Liver (tissue), 8 donors: ENCODE measurements at regions not wholly inside any gene's neighbourhood (a gene's known extent, or its start where the extent isn't known, plus 50 kb on each side); places are given as distances from the start of the nearest gene placed in this dataset.

Experiments used
- DNase-seq: peaks from one replicate; pipeline ENCODE4 v3.0.0-alpha.2; 2017; ENCODE audit warnings: low spot score
- H3K27ac ChIP-seq, 2 donors: one replicate each; pipeline ENCODE4 v1.7.0; 2013; ENCODE audit warnings: inconsistent platforms in 2 of 2, low read length in 2 of 2, control low read depth in 1 of 2, low read depth in 1 of 2, mild to moderate bottlenecking in 1 of 2
- H3K27me3 ChIP-seq, 4 donors: one replicate each; pipeline versions ENCODE4 v1.6.1 to v1.7.0; 2013; ENCODE audit warnings: low read length in 3 of 4, inconsistent platforms in 1 of 4, mild to moderate bottlenecking in 1 of 4, moderate library complexity in 1 of 4; ENCODE audit not compliant: control insufficient read depth in 4 of 4, insufficient read depth in 4 of 4
- H3K36me3 ChIP-seq, 4 donors: one replicate each; pipeline versions ENCODE4 v1.6.1 to v1.7.0; 2013; ENCODE audit warnings: low read length in 3 of 4, mild to moderate bottlenecking in 3 of 4, low read depth in 1 of 4, moderate library complexity in 1 of 4; ENCODE audit not compliant: control insufficient read depth in 4 of 4, insufficient read depth in 3 of 4
- H3K4me1 ChIP-seq, 4 donors: one replicate each; pipeline versions ENCODE4 v1.6.1 to v1.7.0; 2013; ENCODE audit warnings: low read length in 3 of 4, mild to moderate bottlenecking in 3 of 4, moderate library complexity in 1 of 4; ENCODE audit not compliant: control insufficient read depth in 4 of 4, insufficient read depth in 4 of 4
- H3K4me3 ChIP-seq, 3 donors: one replicate each; pipeline versions ENCODE4 v1.6.1 to v1.7.0; 2013; ENCODE audit warnings: low read length in 3 of 3, control low read depth in 1 of 3, low read depth in 1 of 3, mild to moderate bottlenecking in 1 of 3
- H3K9ac ChIP-seq, 2 donors: one replicate each; pipeline ENCODE4 v1.7.0; 2013; ENCODE audit warnings: low read length in 2 of 2, mild to moderate bottlenecking in 2 of 2, moderate library complexity in 2 of 2, control low read depth in 1 of 2, low read depth in 1 of 2
- H3K9me3 ChIP-seq, 4 donors: one replicate each; pipeline versions ENCODE4 v1.6.1 to v1.7.0; 2013; ENCODE audit warnings: low read length in 3 of 4; ENCODE audit not compliant: control insufficient read depth in 4 of 4
- CTCF ChIP-seq: fragments of 150-350 bp; IDR thresholded peaks from 2 replicates; pipeline ENCODE4 v1.5.1; 2017; ENCODE audit warnings: improper control_type of control experiment, low read depth, low read length; ENCODE audit not compliant: missing input control
- EGR1 ChIP-seq, 2 donors: IDR thresholded peaks; 2 replicates each; pipeline ENCODE4 v1.6.1; 2016 to 2018; ENCODE audit warnings: antibody characterized with exemption in 2 of 2, low read depth in 2 of 2
- FOXA1 ChIP-seq: IDR thresholded peaks from 2 replicates; pipeline ENCODE4 v1.6.1; 2016; ENCODE audit warnings: antibody characterized with exemption
- FOXA2 ChIP-seq: IDR thresholded peaks from 2 replicates; pipeline ENCODE4 v1.6.1; 2016; ENCODE audit warnings: antibody characterized with exemption
- GABPA ChIP-seq, 2 donors: IDR thresholded peaks in 1 of 2; conservative IDR thresholded peaks in 1 of 2; 2 replicates each; pipeline ENCODE4 v1.6.1; 2016; ENCODE audit warnings: antibody characterized with exemption in 2 of 2, mild to moderate bottlenecking in 1 of 2, moderate library complexity in 1 of 2
- HNF4A ChIP-seq, 2 donors: conservative IDR thresholded peaks; 2 replicates each; pipeline ENCODE4 v1.6.1; 2016; ENCODE audit warnings: antibody characterized with exemption in 2 of 2, mild to moderate bottlenecking in 2 of 2
- JUND ChIP-seq, 2 donors: IDR thresholded peaks; 2 replicates each; pipeline ENCODE4 v1.6.1; 2016; ENCODE audit warnings: antibody characterized with exemption in 2 of 2
- NR2F2 ChIP-seq: IDR thresholded peaks from 2 replicates; pipeline ENCODE4 v1.6.1; 2016; ENCODE audit warnings: antibody characterized with exemption
- RAD21 ChIP-seq, 2 donors: IDR thresholded peaks; 2 replicates each; pipeline ENCODE4 v1.6.1; 2016; ENCODE audit warnings: antibody characterized with exemption in 2 of 2, mild to moderate bottlenecking in 2 of 2
- RXRA ChIP-seq, 2 donors: IDR thresholded peaks; 2 replicates each; pipeline ENCODE4 v1.6.1; 2017 to 2018; ENCODE audit warnings: antibody characterized with exemption in 2 of 2, mild to moderate bottlenecking in 1 of 2
- SP1 ChIP-seq: IDR thresholded peaks from 2 replicates; pipeline ENCODE4 v1.6.1; 2018; ENCODE audit warnings: antibody characterized with exemption, mild to moderate bottlenecking
- YY1 ChIP-seq: IDR thresholded peaks from 2 replicates; pipeline ENCODE4 v1.6.1; 2016; ENCODE audit warnings: antibody characterized with exemption, mild to moderate bottlenecking
- ZBTB33 ChIP-seq: IDR thresholded peaks from 2 replicates; pipeline ENCODE4 v1.6.1; 2016; ENCODE audit warnings: antibody characterized with exemption
- WGBS: extraction: QIAGEN DNeasy Blood & Tissue Kit; methylation state at CpG from one replicate; pipeline ENCODE4 v1.1.7; 2013; 5-methylcytosine and 5-hydroxymethylcytosine counted together
- donor health status: healthy.
- donor health status: healthy.
- donor health status: healthy.
- donor health status: healthy.
- donor health status: healthy.

- Histone ChIP-seq H3K27ac (no peak overlapping the region), H3K4me3 (no peak overlapping the region), H3K27me3 (no peaks in the 10 kb centered on the region), H3K9me3 (no peaks in the 10 kb centered on the region), H3K4me1 (no peaks in the 10 kb centered on the region), H3K9ac (no peak overlapping the region), H3K36me3 (no peaks in the 10 kb centered on the region)
- 74% methylated on average over 4 of the region's 4 CpGs for WGBS
- TF ChIP-seq FOXA2, result no peak
- no peak for TF ChIP-seq NR2F2
- no peak for TF ChIP-seq SP1
- TF ChIP-seq HNF4A (conservative IDR thresholded peaks at IDR 0.05), result no peak
- DNase-seq, result no peak
Measured at GRCh38 chr4:73683033-73683432, 57.3 kb upstream of the CXCL8 start.

- Histone ChIP-seq H3K4me1 (no peaks in the 10 kb centered on the region), H3K27ac (no peak overlapping the region), H3K36me3 (no peaks in the 10 kb centered on the region), H3K9me3 (no peaks in the 10 kb centered on the region), H3K27me3 (no peaks in the 10 kb centered on the region), H3K9ac (no peak overlapping the region), H3K4me3 (no peak overlapping the region)
- 91% methylated on average over 1 of the region's 1 CpG for WGBS
- no peak for TF ChIP-seq RAD21 (IDR thresholded peaks at IDR 0.05)
- DNase-seq, result no peak
Measured at GRCh38 chr4:73683456-73683855, 56.9 kb upstream of the CXCL8 start.

DNA sequence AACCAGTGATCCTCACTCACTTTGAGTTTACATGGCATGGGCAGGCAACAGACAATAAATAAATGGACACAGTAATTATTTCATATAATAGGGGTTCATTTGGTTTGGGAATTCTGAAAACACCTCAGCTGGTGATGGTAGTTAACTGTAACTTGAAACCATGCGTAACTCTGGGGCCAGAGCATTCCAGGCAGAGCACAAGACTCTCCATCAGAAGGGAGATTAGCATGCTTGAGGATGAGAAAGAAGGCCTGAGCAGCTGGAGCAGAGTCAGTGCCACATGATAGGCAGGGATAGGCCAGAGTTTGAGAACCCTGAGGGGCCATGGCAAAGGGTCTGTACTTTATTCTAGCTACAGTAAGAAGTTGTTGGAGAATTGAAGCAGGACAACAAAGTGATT lies 56.3 kb upstream of the CXCL8 start:
- WGBS, result 48% methylated on average over 1 of the region's 1 CpG
- no peak for DNase-seq

GRCh38 chr4:73685052-73685451 lies 55.3 kb upstream of the CXCL8 start:
- no peak for DNase-seq
- TF ChIP-seq FOXA1 (no peak), CTCF (no peak), FOXA2 (no peak), SP1 (no peak)
- 66% methylated on average over 1 of the region's 1 CpG for whole genome bisulfite sequencing

More for the DNA sequence above, 56.3 kb upstream of the CXCL8 start:
- H3K9me3 ChIP-seq, result no peaks in the 10 kb centered on the region
- no peaks in the 10 kb centered on the region for H3K4me1 ChIP-seq
- no peak overlapping the region for H3K4me3 ChIP-seq
- H3K27me3 ChIP-seq, result no peaks in the 10 kb centered on the region
- TF ChIP-seq RXRA (IDR thresholded peaks at IDR 0.05), result no peak
- TF ChIP-seq GABPA (IDR thresholded peaks at IDR 0.05 in 1 of 2, conservative IDR thresholded peaks at IDR 0.05 in 1 of 2), result no peak
- TF ChIP-seq EGR1 (IDR thresholded peaks at IDR 0.05; ENCODE audit: low read depth in 2 of 2), result no peak
- no peak for TF ChIP-seq ZBTB33
- no peak for TF ChIP-seq JUND (IDR thresholded peaks at IDR 0.05)
- no peak for TF ChIP-seq HNF4A (conservative IDR thresholded peaks at IDR 0.05)
- TF ChIP-seq FOXA1, result no peak
- TF ChIP-seq NR2F2, result no peak
- TF ChIP-seq YY1, result no peak
- no peak overlapping the region for H3K9ac ChIP-seq
- no peak overlapping the region for H3K27ac ChIP-seq
- H3K36me3 ChIP-seq, result no peaks in the 10 kb centered on the region

More at GRCh38 chr4:73685052-73685451, 55.3 kb upstream of the CXCL8 start:
- H3K36me3 ChIP-seq, result no peaks in the 10 kb centered on the region
- H3K4me1 ChIP-seq, result no peaks in the 10 kb centered on the region
- no peak overlapping the region for H3K4me3 ChIP-seq
- H3K27me3 ChIP-seq, result no peaks in the 10 kb centered on the region
- H3K9ac ChIP-seq, result no peak overlapping the region
- no peaks in the 10 kb centered on the region for H3K9me3 ChIP-seq
- H3K27ac ChIP-seq, result no peak overlapping the region
